ENCODE measurements at regions not wholly inside any gene's neighbourhood (a gene's known extent, or its start where the extent isn't known, plus 50 kb on each side); places are given as distances from the start of the nearest gene placed in this dataset.

GRCh38 chr3:68172039-68172438, 517.6 kb upstream of the SUCLG2 start:
- DNase-seq (ENCODE audit: low read depth in 1 of 2, low spot score in 1 of 2): no peak
- no peak for TF ChIP-seq JUND (IDR thresholded peaks at IDR 0.05; ENCODE audit: low read depth)
- in situ Hi-C loops (cut with HindIII; ENCODE audit: low pct_unique_long_range_greater_than_20kb, low sequenced_read_pairs): no loop called here

- no peak for TF ChIP-seq JUND (IDR thresholded peaks at IDR 0.05; ENCODE audit: low read depth)
- no peak for DNase-seq (ENCODE audit: low read depth in 1 of 2, low spot score in 1 of 2)
- in situ Hi-C loops (cut with HindIII; ENCODE audit: low pct_unique_long_range_greater_than_20kb, low sequenced_read_pairs): no loop called here
These were observed 509.6 kb upstream of the SUCLG2 start for GRCh38 chr3:68163968-68164367.

GRCh38 chr3:68163062-68163461, 508.6 kb upstream of the SUCLG2 start:
- TF ChIP-seq JUND (IDR thresholded peaks at IDR 0.05; ENCODE audit: low read depth): no peak
- no peak for DNase-seq (ENCODE audit: low read depth in 1 of 2, low spot score in 1 of 2)
- in situ Hi-C loops (cut with HindIII; ENCODE audit: low pct_unique_long_range_greater_than_20kb, low sequenced_read_pairs): no loop called here

- in situ Hi-C loops (cut with HindIII; ENCODE audit: low pct_unique_long_range_greater_than_20kb, low sequenced_read_pairs): no loop called here
- no peak for DNase-seq (ENCODE audit: low read depth in 1 of 2, low spot score in 1 of 2)
- TF ChIP-seq JUND (IDR thresholded peaks at IDR 0.05; ENCODE audit: low read depth): no peak
These were observed 508.2 kb upstream of the SUCLG2 start for GRCh38 chr3:68162644-68163043.

GRCh38 chr3:68151359-68151758, 496.9 kb upstream of the SUCLG2 start:
- no peak for TF ChIP-seq JUND (IDR thresholded peaks at IDR 0.05; ENCODE audit: low read depth)
- no peak for DNase-seq (ENCODE audit: low read depth in 1 of 2, low spot score in 1 of 2)
- in situ Hi-C loops (cut with HindIII; ENCODE audit: low pct_unique_long_range_greater_than_20kb, low sequenced_read_pairs): no loop called here

GRCh38 chr3:68148447-68148846, 494.0 kb upstream of the SUCLG2 start:
- DNase-seq (ENCODE audit: low read depth in 1 of 2, low spot score in 1 of 2): no peak
- no peak for TF ChIP-seq JUND (IDR thresholded peaks at IDR 0.05; ENCODE audit: low read depth)
- in situ Hi-C loops (cut with HindIII; ENCODE audit: low pct_unique_long_range_greater_than_20kb, low sequenced_read_pairs): no loop called here

GRCh38 chr3:68142441-68142840, 488.0 kb upstream of the SUCLG2 start:
- in situ Hi-C loops (cut with HindIII; ENCODE audit: low pct_unique_long_range_greater_than_20kb, low sequenced_read_pairs): no loop called here
- TF ChIP-seq JUND (IDR thresholded peaks at IDR 0.05; ENCODE audit: low read depth): no peak
- no peak for DNase-seq (ENCODE audit: low read depth in 1 of 2, low spot score in 1 of 2)

GRCh38 chr3:68139897-68140296, 485.5 kb upstream of the SUCLG2 start:
- no peak for TF ChIP-seq JUND (IDR thresholded peaks at IDR 0.05; ENCODE audit: low read depth)
- no peak for DNase-seq (ENCODE audit: low read depth in 1 of 2, low spot score in 1 of 2)
- in situ Hi-C loops (cut with HindIII; ENCODE audit: low pct_unique_long_range_greater_than_20kb, low sequenced_read_pairs): no loop called here

GRCh38 chr3:68136411-68136810, 482.0 kb upstream of the SUCLG2 start:
- no peak for DNase-seq (ENCODE audit: low read depth in 1 of 2, low spot score in 1 of 2)
- TF ChIP-seq JUND (IDR thresholded peaks at IDR 0.05; ENCODE audit: low read depth): no peak
- in situ Hi-C loops (cut with HindIII; ENCODE audit: low pct_unique_long_range_greater_than_20kb, low sequenced_read_pairs): no loop called here

GRCh38 chr3:68135067-68135466, 480.7 kb upstream of the SUCLG2 start:
- no peak for DNase-seq (ENCODE audit: low read depth in 1 of 2, low spot score in 1 of 2)
- no peak for TF ChIP-seq JUND (IDR thresholded peaks at IDR 0.05; ENCODE audit: low read depth)
- in situ Hi-C loops (cut with HindIII; ENCODE audit: low pct_unique_long_range_greater_than_20kb, low sequenced_read_pairs): no loop called here

- in situ Hi-C loops (cut with HindIII; ENCODE audit: low pct_unique_long_range_greater_than_20kb, low sequenced_read_pairs): no loop called here
- no peak for TF ChIP-seq JUND (IDR thresholded peaks at IDR 0.05; ENCODE audit: low read depth)
- no peak for DNase-seq (ENCODE audit: low read depth in 1 of 2, low spot score in 1 of 2)
These were observed 474.7 kb upstream of the SUCLG2 start for GRCh38 chr3:68129065-68129464.

- in situ Hi-C loops (cut with HindIII; ENCODE audit: low pct_unique_long_range_greater_than_20kb, low sequenced_read_pairs): no loop called here
- DNase-seq (ENCODE audit: low read depth in 1 of 2, low spot score in 1 of 2): no peak
- no peak for TF ChIP-seq JUND (IDR thresholded peaks at IDR 0.05; ENCODE audit: low read depth)
These were observed 468.8 kb upstream of the SUCLG2 start for GRCh38 chr3:68123231-68123630.

GRCh38 chr3:68121287-68121686, 466.9 kb upstream of the SUCLG2 start:
- in situ Hi-C loops (cut with HindIII; ENCODE audit: low pct_unique_long_range_greater_than_20kb, low sequenced_read_pairs): no loop called here
- TF ChIP-seq JUND (IDR thresholded peaks at IDR 0.05; ENCODE audit: low read depth): no peak
- DNase-seq (ENCODE audit: low read depth in 1 of 2, low spot score in 1 of 2): no peak

GRCh38 chr3:68116580-68116979, 462.2 kb upstream of the SUCLG2 start:
- no peak for DNase-seq (ENCODE audit: low read depth in 1 of 2, low spot score in 1 of 2)
- in situ Hi-C loops (cut with HindIII; ENCODE audit: low pct_unique_long_range_greater_than_20kb, low sequenced_read_pairs): no loop called here
- no peak for TF ChIP-seq JUND (IDR thresholded peaks at IDR 0.05; ENCODE audit: low read depth)
